Mucosa of stomach (tissue), 1 donor: ENCODE measurements at regions not wholly inside any gene's neighbourhood (a gene's known extent, or its start where the extent isn't known, plus 50 kb on each side); places are given as distances from the start of the nearest gene placed in this dataset.
A peak's percentile ranks its signal among the peaks of the same experiment; 100 is the strongest.

ENCODE experiments used
- H3K27me3 ChIP-seq: one replicate; pipeline ENCODE4 v1.7.0; 2013; ENCODE audit warnings: mild to moderate bottlenecking, low read length; ENCODE audit not compliant: control insufficient read depth, insufficient read depth
- H3K36me3 ChIP-seq: one replicate; pipeline ENCODE4 v1.7.0; 2013; ENCODE audit warnings: low read length; ENCODE audit not compliant: control insufficient read depth, insufficient read depth
- H3K4me1 ChIP-seq: one replicate; pipeline ENCODE4 v1.7.0; 2013; ENCODE audit warnings: mild to moderate bottlenecking, low read length; ENCODE audit not compliant: control insufficient read depth, insufficient read depth
- H3K4me3 ChIP-seq: one replicate; pipeline ENCODE4 v1.7.0; 2013; ENCODE audit warnings: low read length
- H3K9ac ChIP-seq: one replicate; pipeline ENCODE4 v1.7.0; 2013; ENCODE audit warnings: mild to moderate bottlenecking, low read length, moderate library complexity
- H3K9me3 ChIP-seq: one replicate; pipeline ENCODE4 v1.7.0; 2013; ENCODE audit warnings: mild to moderate bottlenecking, low read length, moderate library complexity; ENCODE audit not compliant: control insufficient read depth
- donor health status: Pancreatic carcinoma.

GRCh38 chr4:153148791-153149190 is 55.5 kb upstream of the TRIM2 start:
- Histone ChIP-seq H3K27me3 (no peaks in the 10 kb centered on the region), H3K9ac (no peak overlapping the region), H3K4me1 (peaks cover 9% of the 10 kb centered on the region), H3K36me3 (no peaks in the 10 kb centered on the region), H3K9me3 (no peaks in the 10 kb centered on the region), H3K4me3 (no peak overlapping the region)

DNA sequence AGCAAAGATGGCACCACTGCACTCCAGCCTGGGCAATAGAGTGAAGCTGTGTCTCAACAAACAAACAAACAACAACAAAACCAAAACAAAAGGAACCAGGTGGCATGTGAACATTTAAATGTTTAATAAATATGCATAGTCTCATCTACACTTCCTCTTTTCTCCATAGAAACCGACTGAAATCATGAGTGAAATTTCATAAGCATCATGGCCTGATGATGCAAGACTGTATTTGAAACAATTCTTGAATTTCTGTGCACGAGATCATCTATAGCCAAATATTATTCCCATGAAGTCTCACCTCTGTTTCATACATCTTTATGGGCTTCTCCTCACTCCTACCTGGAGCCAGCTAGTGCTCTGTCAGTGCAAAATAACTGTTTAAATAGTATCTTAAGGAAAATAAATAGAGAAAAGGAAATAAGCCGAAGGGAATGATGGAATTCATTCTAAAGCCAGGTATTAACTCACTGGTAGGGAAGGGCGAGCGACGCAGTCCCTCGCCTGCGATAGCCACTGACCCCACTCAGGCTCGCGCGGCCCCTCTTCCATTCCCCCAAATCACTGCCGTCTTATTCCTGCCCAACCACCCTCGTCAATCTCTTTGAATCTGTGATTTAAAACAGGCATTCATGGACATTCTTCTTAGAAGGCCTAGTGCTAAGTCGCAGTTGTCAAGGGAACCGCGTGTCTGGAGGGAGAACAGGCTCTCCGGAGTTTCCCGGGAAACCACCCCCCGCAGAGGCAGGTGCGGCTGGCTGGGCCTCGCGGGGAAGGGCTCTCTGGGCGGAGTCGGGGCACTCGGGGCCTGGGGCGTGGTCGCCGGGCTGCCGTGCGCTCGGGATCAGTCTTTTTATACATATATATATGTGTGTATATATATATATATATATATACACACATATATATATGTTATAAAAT is 52.4 kb upstream of the TRIM2 start:
- Histone ChIP-seq H3K4me3 (no peak overlapping the region), H3K27me3 (no peaks in the 10 kb centered on the region)

GRCh38 chr4:153152501-153153338 is 51.5 kb upstream of the TRIM2 start:
- H3K9me3 ChIP-seq: no peaks in the 10 kb centered on the region
- H3K36me3 ChIP-seq: no peaks in the 10 kb centered on the region
- no peaks in the 10 kb centered on the region for H3K27me3 ChIP-seq
- H3K4me3 ChIP-seq: peak overlapping the region; percentile 56
- peaks cover 13% of the 10 kb centered on the region for H3K4me1 ChIP-seq
- H3K9ac ChIP-seq: peak overlapping the region; percentile 51

More for the DNA sequence above, 52.4 kb upstream of the TRIM2 start:
- Histone ChIP-seq H3K36me3 (no peaks in the 10 kb centered on the region), H3K4me1 (peaks cover 13% of the 10 kb centered on the region), H3K9me3 (no peaks in the 10 kb centered on the region), H3K9ac (no peak overlapping the region)

- Histone ChIP-seq H3K4me3 (peak overlapping the region; percentile 56), H3K27me3 (no peaks in the 10 kb centered on the region), H3K36me3 (no peaks in the 10 kb centered on the region), H3K9ac (peak overlapping the region; percentile 51), H3K4me1 (peaks cover 13% of the 10 kb centered on the region), H3K9me3 (no peaks in the 10 kb centered on the region)
Measured at GRCh38 chr4:153153339-153153871, 50.8 kb upstream of the TRIM2 start.

GRCh38 chr4:153154007-153154975 is 50.0 kb upstream of the TRIM2 start:
- Histone ChIP-seq H3K36me3 (no peaks in the 10 kb centered on the region), H3K9me3 (no peaks in the 10 kb centered on the region), H3K4me1 (peaks cover 13% of the 10 kb centered on the region), H3K27me3 (no peaks in the 10 kb centered on the region), H3K4me3 (no peak overlapping the region), H3K9ac (peak overlapping the region; percentile 51)
